HEK293 (cell line): ENCODE measurements at regions not wholly inside any gene's neighbourhood (a gene's known extent, or its start where the extent isn't known, plus 50 kb on each side); places are given as distances from the start of the nearest gene placed in this dataset.

Experiments used
- CTCF ChIA-PET: fragments of 350-600 bp; formaldehyde crosslinking; extraction: SDS; loops from one replicate; lab custom pipeline; 2021; ENCODE audit warnings: antibody characterized with exemption; lab: Yijun Ruan, JAX
- POLR2A ChIA-PET: fragments of 300-600 bp; formaldehyde crosslinking; extraction: SDS; loops from one replicate; lab custom pipeline; 2020; ENCODE audit warnings: antibody characterized with exemption, inconsistent platforms; lab: Yijun Ruan, JAX
- H3K27ac ChIP-seq: fragments of 200-500 bp; sonication (Bioruptor generic); 2 replicates; pipeline ENCODE4 v1.5.1; 2014; ENCODE audit warnings: low read depth, low read length, control low read depth, inconsistent platforms; ENCODE audit errors: extremely low read depth
- H3K36me3 ChIP-seq, 2 experiments: fragments of 200-500 bp in 1 of 2; sonication (Bioruptor generic) in 1 of 2; 1 replicate in 1 of 2; 2 replicates in 1 of 2; pipeline ENCODE4 v1.5.1; 2014 to 2017; ENCODE audit warnings: inconsistent platforms in 2 of 2, low read length in 2 of 2; ENCODE audit not compliant: control insufficient read depth in 2 of 2, insufficient read depth in 1 of 2
- H3K4me1 ChIP-seq: fragments of 200-500 bp; sonication (Bioruptor generic); 2 replicates; pipeline ENCODE4 v1.5.1; 2014; ENCODE audit warnings: mild to moderate bottlenecking, low read length, inconsistent platforms; ENCODE audit not compliant: control insufficient read depth, insufficient read depth
- H3K4me3 ChIP-seq: 2 replicates; pipeline ENCODE4 v1.5.1; 2011; ENCODE audit warnings: low read depth, mild to moderate bottlenecking, control low read depth, low read length, moderate library complexity
- H3K9me3 ChIP-seq: fragments of 200-500 bp; sonication (Bioruptor generic); 2 replicates; pipeline ENCODE4 v1.5.1; 2014; ENCODE audit warnings: low read depth, low read length, inconsistent platforms; ENCODE audit not compliant: control insufficient read depth, insufficient read depth
- GLIS1 ChIP-seq: fragments of 450-650 bp; formaldehyde crosslinking; IDR thresholded peaks from 2 replicates; pipeline ENCODE4 v1.5.1; 2016; ENCODE audit warnings: missing biosample characterization, missing genetic modification characterization
- HOXC10 ChIP-seq: sonication (generic); formaldehyde crosslinking; IDR thresholded peaks from 2 replicates; pipeline ENCODE4 v1.8.1; 2023; ENCODE audit warnings: mild to moderate bottlenecking, missing genetic modification reagents
- INSM2 ChIP-seq: fragments of 450-650 bp; formaldehyde crosslinking; IDR thresholded peaks from 2 replicates; pipeline ENCODE4 v1.5.1; 2016; ENCODE audit warnings: missing biosample characterization, missing genetic modification characterization
- SALL2 ChIP-seq: fragments of 450-650 bp; formaldehyde crosslinking; IDR thresholded peaks from 2 replicates; pipeline ENCODE4 v1.5.0; 2017; ENCODE audit warnings: missing biosample characterization, mild to moderate bottlenecking, missing genetic modification characterization, borderline replicate concordance
- SP7 ChIP-seq: fragments of 450-650 bp; formaldehyde crosslinking; IDR thresholded peaks from 2 replicates; pipeline ENCODE4 v1.5.1; 2016; ENCODE audit warnings: missing biosample characterization, missing genetic modification characterization
- ZBTB1 ChIP-seq: fragments of 450-650 bp; formaldehyde crosslinking; IDR thresholded peaks from 2 replicates; pipeline ENCODE4 v1.5.1; 2016; ENCODE audit warnings: missing biosample characterization, missing genetic modification characterization
- ZBTB44 ChIP-seq: fragments of 450-650 bp; IDR thresholded peaks from 2 replicates; pipeline ENCODE4 v1.5.1; 2018; ENCODE audit warnings: missing biosample characterization, mild to moderate bottlenecking, missing genetic modification characterization
- ZNF169 ChIP-seq: fragments of 450-650 bp; formaldehyde crosslinking; IDR thresholded peaks from 2 replicates; pipeline ENCODE4 v1.5.1; 2016; ENCODE audit warnings: missing biosample characterization, missing genetic modification characterization
- ZNF248 ChIP-seq: fragments of 450-650 bp; formaldehyde crosslinking; IDR thresholded peaks from 2 replicates; pipeline ENCODE4 v1.5.1; 2017; ENCODE audit warnings: missing biosample characterization, missing genetic modification characterization
- ZNF292 ChIP-seq: fragments of 450-650 bp; formaldehyde crosslinking; IDR thresholded peaks from 2 replicates; pipeline ENCODE4 v1.5.1; 2016; ENCODE audit warnings: low read depth, missing biosample characterization, missing genetic modification characterization, borderline replicate concordance
- ZNF324 ChIP-seq: fragments of 450-650 bp; formaldehyde crosslinking; IDR thresholded peaks from 2 replicates; pipeline ENCODE4 v1.5.1; 2016; ENCODE audit warnings: missing biosample characterization, missing genetic modification characterization
- ZNF529 ChIP-seq: fragments of 450-650 bp; formaldehyde crosslinking; IDR thresholded peaks from 2 replicates; pipeline ENCODE4 v1.5.1; 2017; ENCODE audit warnings: missing genetic modification characterization, missing biosample characterization; ENCODE audit not compliant: insufficient replicate concordance
- ZNF549 ChIP-seq: fragments of 450-650 bp; IDR thresholded peaks from 2 replicates; pipeline ENCODE4 v1.5.1; 2018; ENCODE audit warnings: missing biosample characterization, missing genetic modification characterization, mild to moderate bottlenecking, inconsistent platforms, moderate library complexity
- ZNF558 ChIP-seq: fragments of 450-650 bp; formaldehyde crosslinking; IDR thresholded peaks from 2 replicates; pipeline ENCODE4 v1.5.1; 2016; ENCODE audit warnings: missing biosample characterization, missing genetic modification characterization
- ZNF580 ChIP-seq: fragments of 450-650 bp; formaldehyde crosslinking; IDR thresholded peaks from 2 replicates; pipeline ENCODE4 v1.5.1; 2016; ENCODE audit warnings: missing biosample characterization, missing genetic modification characterization
- ZNF585B ChIP-seq: fragments of 450-650 bp; formaldehyde crosslinking; IDR thresholded peaks from 2 replicates; pipeline ENCODE4 v1.5.1; 2016; ENCODE audit warnings: missing biosample characterization, missing genetic modification characterization
- ZNF600 ChIP-seq: fragments of 450-650 bp; formaldehyde crosslinking; IDR thresholded peaks from 2 replicates; pipeline ENCODE4 v1.5.1; 2016; ENCODE audit warnings: missing biosample characterization, missing genetic modification characterization
- ZNF639 ChIP-seq: fragments of 450-650 bp; formaldehyde crosslinking; IDR thresholded peaks from 2 replicates; pipeline ENCODE4 v1.5.1; 2016; ENCODE audit warnings: missing biosample characterization, missing genetic modification characterization
- ZNF701 ChIP-seq: fragments of 450-650 bp; formaldehyde crosslinking; IDR thresholded peaks from 2 replicates; pipeline ENCODE4 v1.5.1; 2016; ENCODE audit warnings: missing biosample characterization, missing genetic modification characterization

- Histone ChIP-seq H3K4me1 (no peaks in the 10 kb centered on the region), H3K27ac (no peak overlapping the region), H3K36me3 (no peaks in the 10 kb centered on the region), H3K4me3 (no peak overlapping the region), H3K9me3 (no peaks in the 10 kb centered on the region)
- CTCF ChIA-PET, result no interaction called here
- POLR2A ChIA-PET, result no interaction called here
- TF ChIP-seq ZNF549 (tag by site-specific recombination) (no peak), SALL2 (tag by site-specific recombination) (no peak), SP7 (tag by site-specific recombination) (no peak), ZNF580 (tag by site-specific recombination) (no peak), ZNF292 (tag by site-specific recombination) (no peak), INSM2 (tag by site-specific recombination) (no peak), GLIS1 (tag by site-specific recombination) (no peak), ZNF701 (tag by site-specific recombination) (no peak), ZNF248 (tag by site-specific recombination) (no peak), HOXC10 (CRISPR knock-in tag) (no peak), ZBTB1 (tag by site-specific recombination) (no peak), ZNF324 (no peak), ZNF529 (no peak), ZNF600 (no peak)
Observed at GRCh38 chr6:40075056-40075590, 140.9 kb upstream of the MOCS1 start.

GRCh38 chr6:40074306-40075055 is 140.2 kb upstream of the MOCS1 start:
- POLR2A ChIA-PET, result no interaction called here
- Histone ChIP-seq H3K27ac (no peak overlapping the region), H3K4me3 (no peak overlapping the region), H3K36me3 (no peaks in the 10 kb centered on the region), H3K9me3 (no peaks in the 10 kb centered on the region), H3K4me1 (no peaks in the 10 kb centered on the region)
- TF ChIP-seq ZBTB44 (tag by site-specific recombination), result no peak
- TF ChIP-seq ZNF558 (tag by site-specific recombination), result no peak
- TF ChIP-seq ZNF169 (tag by site-specific recombination), result no peak
- CTCF ChIA-PET, result interaction anchor here (0.6 to 1.1 kb wide), 2 partner anchors 11 to 52 kb away, joined by 4 to 6 read pairs; no protein-coding TSS in a partner anchor

GRCh38 chr6:40066372-40066771 is 132.1 kb upstream of the MOCS1 start:
- H3K9me3 ChIP-seq, result no peaks in the 10 kb centered on the region
- H3K27ac ChIP-seq, result no peak overlapping the region
- POLR2A ChIA-PET, result no interaction called here
- TF ChIP-seq ZNF639 (tag by site-specific recombination) (no peak), ZNF585B (tag by site-specific recombination) (peak; percentile 70)
- no peak overlapping the region for H3K4me3 ChIP-seq
- CTCF ChIA-PET, result no interaction called here
- no peaks in the 10 kb centered on the region for H3K4me1 ChIP-seq
- no peaks in the 10 kb centered on the region for H3K36me3 ChIP-seq
